ENCODE measurements at regions not wholly inside any gene's neighbourhood (a gene's known extent, or its start where the extent isn't known, plus 50 kb on each side); places are given as distances from the start of the nearest gene placed in this dataset.

DNA sequence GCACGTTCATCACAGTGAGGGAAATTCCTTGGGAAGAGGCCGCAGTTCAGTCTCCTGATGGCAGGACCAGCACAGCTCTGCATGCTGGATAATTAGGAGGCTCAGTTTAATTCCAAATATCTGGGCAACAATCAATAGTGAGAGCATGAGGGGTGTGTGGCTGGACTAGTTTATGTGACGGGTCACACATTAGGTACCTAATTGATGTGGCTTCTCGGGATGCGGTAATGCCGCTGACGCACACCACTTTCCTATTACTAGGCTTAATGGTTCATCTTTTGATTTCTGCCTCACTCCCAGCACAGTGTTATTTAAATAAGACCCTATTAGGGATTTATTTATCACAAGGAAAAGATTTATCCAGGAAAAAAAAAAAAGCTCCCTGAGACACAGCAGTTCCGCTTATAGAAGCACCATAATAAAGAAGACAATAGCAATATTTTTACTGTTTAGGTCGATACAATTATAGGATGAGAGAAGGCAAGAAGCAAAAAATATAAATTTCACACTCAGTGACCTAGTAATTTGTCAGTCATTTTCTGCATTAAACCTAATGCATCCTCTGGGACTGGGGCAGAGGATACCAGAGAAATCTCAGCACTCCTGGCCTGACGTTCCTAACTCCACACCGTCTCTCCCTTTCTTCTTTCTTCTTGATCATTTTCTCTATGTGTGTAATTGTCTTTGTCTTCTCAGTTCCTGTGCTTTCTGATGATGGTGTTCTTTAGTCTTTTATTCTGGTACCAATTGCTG is 264.7 kb upstream of the SLC14A2 start:
- no peak for DNase-seq

DNA sequence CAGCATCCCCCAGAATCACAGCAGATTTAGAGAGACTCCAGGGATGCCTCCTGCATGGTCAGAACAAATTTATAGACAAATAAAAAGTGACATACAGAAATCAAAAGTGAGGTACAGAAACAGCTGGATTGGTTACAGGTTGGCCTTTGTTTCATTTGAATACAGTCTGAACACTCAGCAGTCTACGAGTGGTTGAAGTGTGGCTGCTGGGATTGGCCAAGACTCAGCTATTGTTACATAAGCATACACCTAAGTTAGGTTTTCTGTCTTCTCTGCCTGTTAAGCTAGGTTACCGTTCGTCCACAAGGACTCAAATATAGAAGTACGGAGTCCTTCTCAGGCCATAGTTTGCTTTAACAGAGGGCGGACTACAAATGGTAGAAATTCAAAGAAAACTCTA is 262.4 kb upstream of the SLC14A2 start:
- no peak for DNase-seq

DNA sequence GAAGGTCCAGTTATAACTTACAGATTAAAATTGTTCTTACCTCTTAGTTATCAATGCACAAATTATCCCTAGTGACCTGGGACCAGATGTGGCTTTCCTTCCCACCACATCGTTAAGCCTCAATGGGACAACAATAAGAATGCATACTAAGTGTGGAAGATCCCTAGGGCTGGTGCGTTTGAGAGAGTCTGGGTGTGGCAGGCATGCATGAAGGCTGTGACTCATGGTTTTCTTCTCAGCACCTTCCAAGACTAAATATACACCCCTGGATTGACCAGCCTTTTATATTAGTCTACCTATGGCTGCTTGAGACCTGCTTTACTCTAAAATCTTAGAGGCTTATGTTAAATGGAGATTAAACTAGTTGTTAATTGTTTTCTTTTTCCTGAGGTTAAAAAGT is 261.7 kb upstream of the SLC14A2 start:
- no peak for DNase-seq

DNA sequence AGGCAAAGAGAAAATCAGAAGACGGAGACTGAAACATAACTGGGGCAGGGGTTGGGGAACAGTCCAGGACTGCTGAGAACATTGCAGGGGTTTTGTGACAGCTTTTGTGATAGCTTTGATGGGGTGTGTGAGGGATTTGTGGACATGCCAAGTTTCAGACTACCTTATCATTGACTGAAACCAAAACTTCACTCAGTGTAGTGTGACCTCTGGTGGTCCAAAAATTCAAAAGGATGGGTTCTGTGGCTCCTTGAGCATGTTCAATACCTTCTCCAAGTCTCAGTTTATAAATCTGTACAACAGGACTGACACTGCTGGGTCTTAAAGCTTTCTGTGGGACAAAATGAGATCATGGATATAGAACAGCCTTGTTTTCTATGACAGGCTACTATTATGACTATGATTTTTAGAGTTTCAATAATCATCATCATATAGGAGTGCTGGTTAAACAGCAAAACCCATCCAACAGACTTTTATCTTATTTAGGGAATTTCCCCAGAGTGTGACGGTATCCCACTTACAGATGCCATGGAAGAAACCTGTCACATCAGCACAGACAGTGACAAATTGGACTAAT is 259.2 kb upstream of the SLC14A2 start:
- no peak for DNase-seq

DNA sequence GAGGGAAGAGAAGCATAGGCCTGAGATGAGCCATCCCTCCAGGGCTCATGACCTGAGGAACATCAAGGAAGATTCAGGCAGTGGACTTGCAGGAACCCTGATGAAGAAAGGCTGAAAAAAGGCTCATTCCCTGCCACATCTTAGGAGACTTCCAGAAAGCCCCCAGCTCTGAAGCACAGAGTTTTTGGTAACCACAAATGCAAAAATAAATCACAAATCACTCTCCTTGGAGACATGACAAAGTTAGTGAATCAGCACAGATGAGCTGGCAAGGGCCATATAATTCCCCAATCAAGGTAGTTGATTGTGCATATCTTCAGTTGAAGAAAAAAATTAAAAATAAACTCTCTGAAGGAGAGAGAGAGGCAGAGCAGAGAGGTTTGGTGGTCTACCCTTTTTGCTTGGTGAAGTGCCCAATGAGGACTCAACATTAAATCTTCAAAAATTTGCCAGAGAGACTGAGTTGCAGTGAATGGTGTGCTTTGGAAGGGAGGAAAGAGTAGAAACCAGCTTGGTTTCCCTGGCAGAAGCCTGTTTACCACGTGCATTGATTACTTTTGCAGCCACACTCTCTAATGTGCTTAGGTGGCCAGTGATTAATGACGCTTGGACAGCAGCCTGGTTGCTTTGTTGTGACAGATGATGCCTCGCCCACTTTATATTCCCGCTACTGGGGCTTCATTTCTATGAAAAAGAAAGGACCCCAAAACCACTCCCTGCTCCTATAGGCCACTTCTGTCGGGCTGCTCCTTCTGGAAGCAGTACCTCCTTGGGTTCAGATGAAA is 257.4 kb upstream of the SLC14A2 start:
- no peak for DNase-seq

DNA sequence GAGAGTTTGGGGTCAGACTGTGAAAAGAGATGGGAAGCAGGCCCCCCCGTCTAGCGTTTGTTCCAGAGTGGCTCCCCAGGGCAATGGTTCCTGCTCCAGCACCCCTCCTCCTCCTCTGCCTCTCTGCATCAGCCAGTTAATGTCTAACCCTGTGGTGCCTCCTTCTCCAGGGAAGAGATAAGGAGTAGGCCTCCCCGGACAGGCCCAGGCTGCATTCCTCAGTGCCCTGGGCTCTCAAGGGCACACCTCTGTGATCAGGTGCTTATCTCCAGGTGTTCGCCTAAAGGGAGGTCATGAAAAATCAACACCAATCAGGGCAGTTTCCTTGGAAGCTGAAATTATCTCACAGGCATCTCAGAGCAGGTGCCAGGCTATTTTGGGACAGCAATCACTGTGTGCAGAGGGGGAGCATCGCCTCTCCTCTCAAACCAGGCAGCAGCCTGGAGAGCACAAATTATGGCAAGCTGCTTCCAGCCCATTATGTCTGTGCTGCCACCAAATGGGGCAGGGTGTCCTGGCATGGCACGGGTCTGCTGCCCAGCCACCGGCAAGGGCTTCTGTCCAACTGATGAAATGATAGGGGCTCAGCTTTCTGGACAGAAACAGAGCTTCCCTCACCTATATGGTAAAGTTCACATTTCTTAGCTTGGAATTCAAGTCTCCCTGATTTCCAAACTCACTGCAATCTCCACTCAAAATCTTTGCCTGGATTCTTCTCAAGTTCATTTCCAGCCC is 255.8 kb upstream of the SLC14A2 start:
- no peak for DNase-seq

DNA sequence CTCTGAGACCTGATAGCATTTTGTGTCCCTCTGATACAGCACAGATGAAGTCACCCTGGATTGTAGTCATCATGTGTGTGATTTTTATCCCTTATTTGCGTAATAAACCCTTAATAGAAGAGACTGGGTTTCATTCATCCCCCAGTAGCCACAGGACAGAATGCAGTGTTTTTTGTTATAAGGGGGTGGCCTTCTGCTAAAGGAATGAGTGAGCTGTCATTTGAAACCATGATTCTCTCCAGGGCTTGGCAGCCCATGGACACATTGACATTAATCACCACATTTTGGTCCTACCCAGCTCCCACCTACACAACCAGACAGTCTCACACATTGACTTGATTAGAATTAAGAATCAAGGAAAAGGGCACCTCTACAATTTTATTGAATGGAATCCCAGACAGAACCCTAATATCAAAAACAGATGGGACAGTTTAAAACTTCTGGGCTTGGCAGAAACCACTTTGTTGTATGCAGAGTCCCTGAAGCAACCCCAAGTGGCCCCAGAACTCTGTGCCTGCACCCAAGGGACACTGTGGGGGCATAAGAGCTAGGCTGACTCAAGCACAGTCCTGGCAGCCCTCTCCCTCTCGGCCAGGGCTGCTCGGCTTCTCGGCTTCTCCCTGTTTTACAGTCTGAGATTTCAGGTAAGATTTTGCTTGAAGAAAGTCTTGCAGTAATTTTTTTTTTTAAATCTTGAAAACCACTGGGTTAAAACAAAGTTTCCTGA is 254.0 kb upstream of the SLC14A2 start:
- DNase-seq, result no peak

DNA sequence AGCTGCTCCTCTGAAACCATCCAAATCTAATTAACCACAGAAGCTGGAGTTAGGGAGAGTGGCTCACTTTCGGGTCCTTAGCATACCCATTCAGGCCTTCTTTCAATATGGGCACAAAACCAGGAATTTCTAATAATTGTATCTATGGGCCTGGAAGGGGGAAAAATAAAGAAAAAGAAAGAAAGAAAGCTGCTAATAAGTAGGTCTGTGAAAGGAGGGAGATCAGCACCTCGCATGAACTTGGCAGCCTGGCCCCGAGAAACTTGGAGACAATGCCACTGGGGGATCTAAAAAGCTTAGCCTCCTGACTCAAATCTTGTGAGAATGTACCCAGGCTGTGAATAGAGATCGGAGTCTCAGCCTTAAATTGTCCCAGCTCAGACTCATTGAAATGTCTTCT is 252.1 kb upstream of the SLC14A2 start:
- DNase-seq, result no peak

DNA sequence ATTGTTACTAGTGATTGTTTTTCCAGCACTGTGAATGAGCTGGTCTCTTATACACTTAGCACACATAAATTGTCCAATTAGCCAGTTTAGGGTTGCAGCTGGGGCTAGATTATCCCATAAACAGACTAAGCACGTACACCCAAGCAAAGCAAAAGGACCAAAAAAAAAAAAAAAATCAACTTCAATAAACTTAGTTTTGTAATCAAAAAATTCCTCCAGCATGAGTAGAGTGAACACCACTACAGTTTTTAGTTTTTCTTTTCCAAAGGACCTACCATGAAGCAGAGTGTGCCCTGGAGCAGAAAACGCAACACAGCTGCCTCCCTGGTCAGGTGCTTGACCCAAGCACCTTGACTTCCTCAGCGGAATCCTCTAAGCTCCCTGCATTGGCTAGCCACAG is 249.4 kb upstream of the SLC14A2 start:
- DNase-seq, result no peak

DNA sequence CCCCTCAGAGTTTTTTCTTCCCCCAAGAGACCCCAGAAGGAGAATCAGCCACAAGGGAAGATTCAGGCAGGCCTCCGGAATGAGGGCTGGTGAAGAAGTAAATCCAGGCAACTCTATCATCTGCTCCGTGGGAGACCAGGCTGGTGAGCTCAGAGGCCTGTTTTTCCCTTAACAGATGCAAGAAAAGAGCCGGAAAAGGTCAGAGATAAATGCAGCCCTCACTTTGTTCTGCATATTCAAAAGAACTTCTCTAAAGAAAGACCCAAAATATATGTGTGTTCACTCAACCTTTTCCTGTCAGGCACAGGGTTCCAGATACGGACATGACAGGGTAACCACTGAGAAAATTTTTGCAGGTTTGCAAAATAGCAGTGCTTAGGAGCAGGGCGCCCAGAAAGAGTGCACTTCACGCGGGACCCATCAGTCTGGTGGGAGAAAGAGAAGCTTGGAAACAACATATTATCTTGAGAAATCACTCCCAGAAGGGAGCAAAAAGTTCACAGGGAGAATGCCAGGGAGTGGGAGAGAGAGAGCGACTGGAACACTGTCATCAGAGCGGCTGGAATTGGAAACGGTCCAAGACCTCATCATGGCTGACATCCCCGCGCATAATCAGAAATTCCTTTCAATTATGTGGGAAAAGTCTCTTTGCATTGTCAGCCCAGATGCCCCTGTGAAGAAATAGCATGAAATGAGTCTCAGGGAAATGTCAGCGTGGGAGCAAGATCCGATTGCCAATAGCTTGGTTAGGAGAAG is 244.8 kb upstream of the SLC14A2 start:
- no peak for DNase-seq

DNA sequence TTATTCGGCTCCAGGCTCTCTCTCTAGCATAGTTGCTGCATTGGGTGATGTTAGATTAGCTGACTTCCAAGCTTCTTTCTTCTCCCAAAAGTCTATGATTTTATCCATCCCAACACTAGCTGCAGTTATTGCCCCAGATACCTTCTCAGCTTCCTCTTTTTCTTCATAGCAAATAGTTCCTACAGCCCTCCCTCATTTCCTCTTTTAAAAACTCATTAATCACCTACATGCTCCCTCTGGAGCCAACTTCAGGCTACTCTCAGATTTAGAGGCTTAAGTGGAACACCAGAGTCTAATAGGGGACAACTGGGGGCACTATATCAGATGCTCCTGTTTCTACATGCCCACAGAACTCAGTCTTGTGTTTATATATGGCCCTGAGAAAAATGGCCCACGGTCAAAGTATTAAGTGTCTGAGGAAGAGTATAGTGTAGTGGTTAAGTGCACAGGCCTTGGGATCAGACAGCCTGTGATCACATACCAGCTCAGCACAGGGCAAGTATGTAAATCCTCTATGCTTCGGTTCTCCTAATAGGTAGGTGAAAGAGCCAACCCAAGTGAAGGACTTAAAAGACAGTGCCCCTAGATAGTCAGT is 241.9 kb upstream of the SLC14A2 start:
- no peak for DNase-seq

DNA sequence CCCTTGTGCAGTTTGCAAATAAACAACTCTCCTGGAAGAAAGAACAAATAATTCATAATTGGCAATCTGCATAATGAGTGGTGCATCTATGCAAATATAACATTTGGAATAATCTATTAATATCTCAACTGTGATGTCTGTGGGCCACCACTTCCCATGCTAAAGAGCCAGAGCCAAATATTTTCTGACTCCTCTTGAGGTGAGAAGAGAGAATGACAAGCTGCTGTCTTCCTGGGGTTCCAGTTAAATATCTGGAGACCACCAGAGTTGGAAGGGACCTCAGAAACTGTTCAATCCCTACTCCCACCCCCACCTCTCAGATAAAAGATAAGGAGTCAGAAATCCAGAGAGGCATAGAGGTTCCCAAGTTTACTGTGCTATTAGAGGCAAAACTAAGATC is 241.0 kb upstream of the SLC14A2 start:
- no peak for DNase-seq

DNA sequence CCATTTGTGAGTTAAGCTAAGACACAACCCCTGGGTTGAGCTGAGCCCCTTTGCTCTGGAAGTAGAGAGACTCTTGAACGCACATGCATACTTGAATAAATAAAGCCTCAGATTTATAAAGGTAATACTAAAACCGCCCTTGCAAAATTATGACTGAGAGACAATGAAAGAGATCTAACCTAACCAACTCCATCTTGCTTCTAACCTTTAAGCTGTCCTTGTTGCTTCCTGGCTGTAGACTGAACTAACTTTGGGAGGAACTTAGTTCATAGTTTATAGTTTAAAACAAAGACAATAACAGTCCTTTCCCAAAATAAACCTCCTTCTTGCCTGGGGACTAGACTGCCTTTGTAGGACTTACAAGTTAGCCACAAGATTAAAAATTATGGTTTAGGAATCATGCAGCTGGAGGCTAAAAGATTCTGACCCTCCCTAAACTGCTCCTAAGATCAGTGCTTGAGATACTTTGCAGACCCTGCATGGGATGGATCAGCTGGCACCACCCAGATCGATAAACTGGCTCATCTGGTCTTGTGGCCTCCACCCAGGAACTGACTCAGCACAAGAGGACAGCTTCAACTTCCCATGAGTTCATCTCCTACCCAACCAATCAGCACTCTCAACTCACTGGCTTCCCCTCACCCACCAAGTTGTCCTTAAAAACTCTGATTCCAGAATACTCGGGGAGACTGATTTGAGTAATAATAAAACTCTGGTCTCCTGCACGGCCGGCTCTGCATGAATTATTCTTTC is 240.2 kb upstream of the SLC14A2 start:
- no peak for DNase-seq

DNA sequence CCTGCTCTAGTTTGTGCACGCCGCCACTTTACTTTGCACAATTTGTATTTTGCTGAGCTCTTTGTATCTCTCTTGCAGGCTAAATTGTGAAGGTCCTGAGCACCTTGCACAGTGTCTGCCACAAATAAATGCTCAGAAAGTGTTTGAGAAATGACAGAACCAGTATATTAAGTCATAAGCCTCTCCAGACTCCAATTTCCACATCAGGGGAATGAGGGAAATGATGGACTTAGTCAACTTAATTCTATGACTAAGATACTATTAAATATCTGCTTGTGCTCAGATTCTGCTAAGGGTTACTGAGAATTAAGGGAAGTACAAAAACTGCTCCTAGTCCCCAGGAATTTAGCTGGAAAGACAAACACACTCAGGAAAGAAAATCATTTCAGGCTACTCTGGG is 239.1 kb upstream of the SLC14A2 start:
- DNase-seq, result no peak

DNA sequence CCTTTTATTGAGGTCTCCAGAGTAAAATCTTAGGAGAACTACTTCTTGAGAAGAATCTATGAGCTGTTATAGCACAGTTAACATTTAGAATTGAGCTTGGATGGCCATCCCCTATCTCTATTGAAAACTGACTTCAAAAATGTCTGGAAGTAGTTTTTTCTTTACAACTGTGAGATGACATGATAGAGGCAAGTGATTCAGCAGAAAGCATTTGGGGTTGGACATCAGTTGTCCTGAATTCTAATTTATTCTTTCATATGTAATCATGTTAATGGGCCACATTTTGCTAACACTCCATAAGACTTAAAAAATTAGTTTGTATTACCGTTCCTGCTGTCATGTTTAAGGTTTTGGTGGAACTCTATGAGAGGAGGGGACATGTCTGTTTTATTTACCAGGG is 237.0 kb upstream of the SLC14A2 start:
- no peak for DNase-seq

DNA sequence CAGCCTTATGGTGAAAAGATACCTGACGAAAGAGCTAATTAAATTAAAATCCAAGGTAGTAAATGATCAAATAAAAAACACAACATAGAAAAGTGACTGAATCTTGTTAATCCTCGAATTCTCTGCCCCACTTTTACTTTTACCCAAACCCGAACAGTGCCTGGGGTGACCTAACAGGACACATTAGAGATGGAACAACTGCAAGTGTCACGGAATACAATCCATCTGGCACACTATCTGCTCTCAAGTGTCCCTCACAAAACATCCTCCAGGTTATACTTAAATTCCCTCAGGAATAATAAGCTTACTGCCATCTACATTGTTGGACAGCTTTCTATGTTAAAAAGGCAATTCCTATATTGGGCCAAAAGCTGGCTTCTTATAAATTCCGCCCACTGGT is 236.3 kb upstream of the SLC14A2 start:
- no peak for DNase-seq

DNA sequence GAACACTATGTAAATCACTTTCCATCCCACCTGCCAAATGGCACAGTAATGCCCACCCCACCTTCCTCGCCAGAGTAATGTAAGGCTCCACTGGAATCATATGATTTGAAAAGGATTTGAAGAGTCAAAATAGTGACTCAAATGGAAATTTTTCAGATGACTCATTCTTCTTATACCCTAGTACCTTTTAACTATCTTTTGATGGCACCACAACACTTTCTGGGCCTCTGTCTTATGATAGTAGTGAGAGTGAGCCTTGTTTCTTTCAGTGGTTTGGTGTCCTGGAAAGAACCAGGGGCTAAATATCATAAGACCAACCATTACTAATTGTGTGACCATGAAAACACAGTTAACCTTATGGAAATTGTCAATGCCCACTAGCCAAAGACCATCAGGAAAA is 235.4 kb upstream of the SLC14A2 start:
- no peak for DNase-seq

DNA sequence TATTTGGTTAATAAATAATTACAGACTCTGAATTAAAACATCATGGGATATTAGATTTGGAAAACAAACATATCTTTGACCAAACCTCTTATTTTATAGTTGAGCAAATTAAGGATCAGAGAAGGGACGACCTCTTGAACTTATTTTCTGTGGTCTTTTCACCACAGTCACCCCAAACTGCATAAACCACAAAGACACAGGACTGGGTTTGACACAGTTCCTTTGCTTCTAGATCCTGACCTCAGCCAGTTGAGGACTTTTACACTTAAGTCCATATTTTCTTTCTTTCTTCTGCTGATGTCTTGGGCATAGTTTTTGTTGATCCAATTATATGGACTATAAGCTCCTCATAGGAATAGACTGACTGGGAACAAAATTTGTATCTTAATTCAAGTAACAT is 234.0 kb upstream of the SLC14A2 start:
- no peak for DNase-seq

DNA sequence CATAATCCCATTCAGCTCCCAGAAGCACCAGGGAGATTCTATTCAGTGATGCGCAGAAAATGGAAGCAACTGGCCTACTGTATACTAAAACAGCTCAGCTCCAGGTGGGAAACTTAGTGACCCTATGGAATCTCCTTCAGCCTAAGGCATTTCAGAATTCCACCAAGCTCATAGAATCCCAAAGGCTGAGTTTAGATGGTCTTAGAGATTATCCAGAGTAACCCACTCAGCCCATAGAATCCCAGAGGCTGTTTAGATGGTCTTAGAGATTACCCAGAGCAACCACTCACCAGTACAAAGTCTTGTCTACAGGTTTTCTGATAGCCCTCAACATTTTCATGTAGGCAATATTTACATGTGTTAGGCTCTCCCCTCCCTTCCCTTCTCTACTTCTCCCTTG is 232.0 kb upstream of the SLC14A2 start:
- DNase-seq, result no peak

DNA sequence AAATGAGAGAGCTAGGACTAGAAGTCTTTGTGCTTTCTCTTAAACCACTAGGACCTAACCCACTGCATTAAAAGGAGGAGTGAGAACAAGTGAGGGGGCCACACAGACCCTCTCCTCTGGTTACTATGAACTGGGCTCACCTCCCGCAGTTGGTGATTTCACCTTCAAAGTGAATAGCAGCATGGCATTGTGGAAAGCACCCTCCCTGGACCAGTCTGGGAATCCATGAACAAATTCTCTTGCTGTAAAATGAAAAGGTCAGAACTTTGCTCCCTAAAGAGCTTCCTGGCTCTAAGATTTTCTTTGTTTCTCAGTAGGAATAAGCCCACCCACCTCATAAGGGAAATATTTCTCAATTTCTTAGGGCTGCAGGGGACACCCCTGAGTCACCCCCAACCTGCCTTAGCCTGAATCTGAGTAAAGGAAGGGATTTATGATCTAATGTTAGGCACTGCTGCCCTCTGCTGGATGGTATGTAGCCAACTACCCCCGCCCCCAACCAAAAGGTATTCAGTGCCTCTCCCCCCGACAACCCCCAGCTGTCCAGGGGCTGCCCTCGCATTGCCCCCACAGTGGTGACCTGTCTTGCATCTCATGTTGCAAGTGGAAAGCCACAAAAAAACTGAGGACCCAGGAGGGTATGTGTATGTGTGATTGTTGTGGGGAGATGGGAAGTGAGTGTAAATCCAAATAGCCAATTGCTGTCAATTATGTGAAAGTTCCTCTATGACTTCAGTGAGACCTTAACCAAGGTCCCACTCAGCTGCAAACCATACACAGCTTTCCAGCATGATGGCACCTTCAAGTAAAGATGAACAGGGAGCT is 230.9 kb upstream of the SLC14A2 start:
- peak; percentile 26 to 40 for DNase-seq

Data from CD4-positive, alpha-beta T cell treated with Interleukin-1 beta for 1 hour (primary cell).